GM12891 (cell line): ENCODE measurements at regions not wholly inside any gene's neighbourhood (a gene's known extent, or its start where the extent isn't known, plus 50 kb on each side); places are given as distances from the start of the nearest gene placed in this dataset.

ENCODE experiments used
- POLR2A ChIP-seq: IDR thresholded peaks from 2 replicates; pipeline ENCODE4 v1.6.1; 2011; ENCODE audit warnings: low read depth, low read length, control low read depth
- POLR2AphosphoS5 ChIP-seq: IDR thresholded peaks from 2 replicates; pipeline ENCODE4 v1.6.1; 2011; ENCODE audit warnings: low read depth, low read length, control low read depth
- TAF1 ChIP-seq: IDR thresholded peaks from 2 replicates; pipeline ENCODE4 v1.6.1; 2011; ENCODE audit warnings: low read depth, low read length, control low read depth

DNA sequence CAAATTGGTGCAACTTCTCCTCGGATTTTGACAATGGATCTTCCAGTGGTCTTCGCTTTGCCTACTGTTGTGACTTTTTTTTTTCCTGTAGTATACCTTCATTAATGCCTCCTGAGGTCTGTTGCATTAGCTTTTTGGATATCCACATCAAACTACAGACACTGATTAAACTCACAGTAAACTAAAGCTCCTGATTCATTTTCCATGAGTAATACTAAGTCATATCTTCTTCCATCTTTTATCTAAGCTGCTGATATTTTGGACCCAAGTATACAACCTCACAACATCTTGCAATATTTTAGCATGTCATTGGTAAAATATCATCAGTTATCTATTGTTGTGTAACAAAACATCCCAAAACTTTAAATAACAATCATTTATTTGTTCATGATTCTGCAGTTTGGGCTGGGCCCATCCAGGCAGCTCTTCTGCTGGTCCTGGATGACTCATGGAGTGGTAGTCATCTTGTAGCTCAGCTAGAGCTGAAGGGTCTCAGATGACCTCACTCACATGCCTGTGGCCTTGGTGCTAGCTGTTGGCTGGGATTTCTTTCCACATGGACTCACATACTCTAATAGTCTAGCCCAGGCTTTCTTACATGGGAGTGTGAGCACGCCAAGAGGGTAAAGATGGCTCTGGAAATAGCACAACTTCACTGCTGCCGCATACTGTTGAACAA is 78.3 kb upstream of the SRSF6 start:
- no peak for TF ChIP-seq POLR2A
- TF ChIP-seq TAF1, result no peak
- no peak for TF ChIP-seq POLR2AphosphoS5
